WTC11 (cell line): ENCODE measurements at regions not wholly inside any gene's neighbourhood (a gene's known extent, or its start where the extent isn't known, plus 50 kb on each side); places are given as distances from the start of the nearest gene placed in this dataset.

Experiments used
- ATAC-seq: fragments of 200-7000 bp; cut with Tn5 transposase; 2 replicates; pipeline ENCODE4 v1.10.0; 2021; ENCODE audit warnings: mild to moderate bottlenecking, moderate library complexity
- CTCF ChIA-PET: fragments of 300-600 bp; sonication (Branson Sonifier 250); formaldehyde crosslinking; loops from one replicate; lab custom pipeline; 2021; ENCODE audit warnings: antibody characterized with exemption; lab: Charles Lee
- POLR2A ChIA-PET: fragments of 350-600 bp; sonication (Branson Sonifier 250); formaldehyde crosslinking; loops from one replicate; lab custom pipeline; 2021; ENCODE audit warnings: antibody characterized with exemption; lab: Charles Lee
- DNase-seq: peaks from one replicate; pipeline ENCODE4 v3.0.0; 2021; ENCODE audit warnings: low spot score
- H3K27ac Mint-ChIP-seq: 2 replicates; pipeline ENCODE4 v1.8.0; 2021; ENCODE audit warnings: mixed read lengths
- H3K27me3 Mint-ChIP-seq: 2 replicates; pipeline ENCODE4 v1.8.0; 2021; ENCODE audit warnings: low read depth, mild to moderate bottlenecking, moderate library complexity, mixed read lengths
- H3K36me3 Mint-ChIP-seq: 2 replicates; pipeline ENCODE4 v1.8.0; 2021; ENCODE audit warnings: mixed read lengths
- H3K4me1 Mint-ChIP-seq: 2 replicates; pipeline ENCODE4 v1.8.0; 2022; ENCODE audit warnings: mixed read lengths
- H3K4me3 Mint-ChIP-seq: 2 replicates; pipeline ENCODE4 v1.8.0; 2021; ENCODE audit warnings: mild to moderate bottlenecking, moderate library complexity, mixed read lengths
- H3K9me3 Mint-ChIP-seq: 2 replicates; pipeline ENCODE4 v1.8.0; 2021; ENCODE audit warnings: mixed read lengths
- E2F5 ChIP-seq: sonication (generic); formaldehyde crosslinking; IDR thresholded peaks from 2 replicates; pipeline ENCODE4 v1.8.1; 2022; ENCODE audit warnings: mild to moderate bottlenecking, moderate library complexity, missing genetic modification reagents
- ERG ChIP-seq: fragments of 250-450 bp; sonication (Bioruptor Pico); IDR thresholded peaks from 2 replicates; pipeline ENCODE4 v1.8.0; 2021; ENCODE audit warnings: mild to moderate bottlenecking
- FOXK1 ChIP-seq: sonication (generic); formaldehyde crosslinking; IDR thresholded peaks from 2 replicates; pipeline ENCODE4 v1.8.0; 2022; ENCODE audit warnings: mild to moderate bottlenecking, moderate library complexity, missing genetic modification reagents
- IRF1 ChIP-seq: sonication (generic); formaldehyde crosslinking; IDR thresholded peaks from 2 replicates; pipeline ENCODE4 v1.8.0; 2023; ENCODE audit warnings: missing genetic modification reagents
- JUN ChIP-seq: sonication (generic); formaldehyde crosslinking; IDR thresholded peaks from 2 replicates; pipeline ENCODE4 v1.8.0; 2023; ENCODE audit warnings: mild to moderate bottlenecking, missing genetic modification reagents
- NFYB ChIP-seq: sonication (generic); formaldehyde crosslinking; conservative IDR thresholded peaks from 2 replicates; pipeline ENCODE4 v1.8.0; 2022; ENCODE audit warnings: low read depth, missing genetic modification reagents
- SOX15 ChIP-seq: fragments of 250-450 bp; sonication (Bioruptor Pico); IDR thresholded peaks from 2 replicates; pipeline ENCODE4 v1.9.0; 2021; ENCODE audit warnings: mild to moderate bottlenecking
- USF1 ChIP-seq: sonication (generic); formaldehyde crosslinking; IDR thresholded peaks from 2 replicates; pipeline ENCODE4 v1.8.0; 2022; ENCODE audit warnings: mild to moderate bottlenecking, missing genetic modification reagents
- ZNF396 ChIP-seq: fragments of 250-450 bp; sonication (Bioruptor Pico); IDR thresholded peaks from 2 replicates; pipeline ENCODE4 v1.8.0; 2021; ENCODE audit warnings: mild to moderate bottlenecking, moderate library complexity, borderline replicate concordance
- ZNF671 ChIP-seq: fragments of 250-450 bp; sonication (Bioruptor Pico); IDR thresholded peaks from 2 replicates; pipeline ENCODE4 v1.8.0; 2021; ENCODE audit warnings: mild to moderate bottlenecking
- TF ChIP-seq, protein P1 (sequence below): fragments of 250-450 bp; sonication (Bioruptor Pico); IDR thresholded peaks from 2 replicates; pipeline ENCODE4 v1.9.0; 2021; ENCODE audit warnings: mild to moderate bottlenecking
- TF ChIP-seq, protein P2 (sequence below): sonication (generic); formaldehyde crosslinking; IDR thresholded peaks from 2 replicates; pipeline ENCODE4 v1.8.1; 2023; ENCODE audit warnings: mild to moderate bottlenecking, missing genetic modification reagents, moderate library complexity
- TF ChIP-seq, protein P3 (sequence below): sonication (generic); formaldehyde crosslinking; IDR thresholded peaks from 2 replicates; pipeline ENCODE4 v1.8.0; 2023; ENCODE audit warnings: mild to moderate bottlenecking, missing genetic modification reagents

- H3K9me3 Mint-ChIP-seq: peaks cover 14% of the 10 kb centered on the region
- peaks cover 8% of the 10 kb centered on the region for H3K4me1 Mint-ChIP-seq
- H3K27me3 Mint-ChIP-seq: no peaks in the 10 kb centered on the region
- ChIA-PET CTCF (no interaction called here), POLR2A (no interaction called here)
- no peak overlapping the region for H3K27ac Mint-ChIP-seq
- ATAC-seq (no peak), DNase-seq (no peak)
- no peak for TF ChIP-seq SOX15 (CRISPR knock-in tag)
- TF ChIP-seq, protein P1, sequence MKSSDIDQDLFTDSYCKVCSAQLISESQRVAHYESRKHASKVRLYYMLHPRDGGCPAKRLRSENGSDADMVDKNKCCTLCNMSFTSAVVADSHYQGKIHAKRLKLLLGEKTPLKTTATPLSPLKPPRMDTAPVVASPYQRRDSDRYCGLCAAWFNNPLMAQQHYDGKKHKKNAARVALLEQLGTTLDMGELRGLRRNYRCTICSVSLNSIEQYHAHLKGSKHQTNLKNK: no peak
- TF ChIP-seq, all 79 proteins: peak for 0
- no peak overlapping the region for H3K4me3 Mint-ChIP-seq
- H3K36me3 Mint-ChIP-seq: peaks cover 10% of the 10 kb centered on the region
Measured at GRCh38 chr10:21183025-21183424, 285.9 kb upstream of the NEBL start.

DNA sequence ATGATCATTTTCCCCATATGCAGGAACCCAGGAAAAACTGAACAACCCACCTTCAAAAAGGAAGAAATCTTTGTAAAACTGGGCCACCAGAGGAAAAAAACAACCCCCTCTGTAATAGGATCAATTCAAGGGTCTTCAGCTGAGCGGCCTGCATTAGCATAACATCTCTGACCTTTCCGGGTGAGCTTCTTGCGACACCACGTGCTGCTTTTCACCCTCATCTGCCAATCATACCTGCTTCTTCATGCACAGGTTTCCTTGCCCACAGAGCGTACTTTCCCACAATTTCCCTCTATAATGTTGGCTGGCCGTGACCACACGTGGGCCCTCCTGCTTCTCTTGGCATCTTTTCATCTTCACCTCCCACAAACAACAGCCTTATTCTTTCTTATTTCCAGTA, 284.3 kb upstream of the NEBL start:
- Mint-ChIP-seq H3K36me3 (peaks cover 10% of the 10 kb centered on the region), H3K9me3 (peaks cover 14% of the 10 kb centered on the region), H3K4me3 (no peak overlapping the region)
- POLR2A ChIA-PET: no interaction called here
- CTCF ChIA-PET: interaction anchor here (0.5 kb wide), 1 partner anchor 9 kb away, joined by 4 read pairs; no protein-coding TSS in a partner anchor
- TF ChIP-seq, protein P2, sequence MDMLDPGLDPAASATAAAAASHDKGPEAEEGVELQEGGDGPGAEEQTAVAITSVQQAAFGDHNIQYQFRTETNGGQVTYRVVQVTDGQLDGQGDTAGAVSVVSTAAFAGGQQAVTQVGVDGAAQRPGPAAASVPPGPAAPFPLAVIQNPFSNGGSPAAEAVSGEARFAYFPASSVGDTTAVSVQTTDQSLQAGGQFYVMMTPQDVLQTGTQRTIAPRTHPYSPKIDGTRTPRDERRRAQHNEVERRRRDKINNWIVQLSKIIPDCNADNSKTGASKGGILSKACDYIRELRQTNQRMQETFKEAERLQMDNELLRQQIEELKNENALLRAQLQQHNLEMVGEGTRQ (CRISPR knock-in tag): peak; percentile 52
- TF ChIP-seq JUN: no peak
- TF ChIP-seq, all 79 proteins: peak for 1
- no peak overlapping the region for H3K27ac Mint-ChIP-seq
- no peak for ATAC-seq
- peaks cover 8% of the 10 kb centered on the region for H3K4me1 Mint-ChIP-seq
- peaks cover 7% of the 10 kb centered on the region; the same call in 1 of the 2 replicates for H3K27me3 Mint-ChIP-seq
- DNase-seq: no peak

GRCh38 chr10:21180604-21181003, 283.5 kb upstream of the NEBL start:
- ChIA-PET POLR2A (no interaction called here), CTCF (no interaction called here)
- DNase-seq (no peak), ATAC-seq (no peak)
- peaks cover 14% of the 10 kb centered on the region for H3K9me3 Mint-ChIP-seq
- H3K36me3 Mint-ChIP-seq: peaks cover 10% of the 10 kb centered on the region
- no peak overlapping the region for H3K4me3 Mint-ChIP-seq
- H3K27ac Mint-ChIP-seq: no peak overlapping the region
- TF ChIP-seq E2F5 (CRISPR knock-in tag) (no peak), ERG (no peak), ZNF396 (CRISPR knock-in tag) (no peak), ZNF671 (no peak)
- H3K4me1 Mint-ChIP-seq: peaks cover 16% of the 10 kb centered on the region
- peaks cover 16% of the 10 kb centered on the region for H3K27me3 Mint-ChIP-seq

DNA sequence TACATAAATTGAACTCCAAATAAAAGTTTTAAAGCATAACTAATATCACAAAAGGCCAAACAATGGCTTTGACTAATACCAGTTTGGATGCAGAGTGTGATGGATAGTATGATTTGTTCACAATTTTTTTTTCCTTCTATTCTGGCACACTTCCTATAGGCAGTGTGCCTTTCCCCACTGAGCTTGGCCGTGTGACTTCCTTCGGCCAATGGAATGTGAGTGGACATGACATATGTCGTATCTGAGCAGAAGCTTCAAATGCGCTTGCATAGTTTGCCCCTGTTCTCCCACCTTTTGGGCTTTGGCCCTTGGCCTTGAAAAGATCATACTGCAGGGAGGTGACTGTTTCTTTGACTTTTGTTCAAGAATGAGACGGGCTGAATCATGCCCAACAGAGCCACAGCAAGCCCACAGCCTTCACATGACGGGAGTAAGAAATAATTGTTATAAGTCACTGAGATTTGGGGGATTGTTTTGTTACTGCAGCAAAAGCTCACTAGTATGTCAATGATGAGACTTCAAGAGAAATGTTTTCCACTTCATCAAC, 279.9 kb upstream of the NEBL start:
- peaks cover 33% of the 10 kb centered on the region for H3K4me1 Mint-ChIP-seq
- peak; percentile 73; the same call in 1 of the 2 replicates for TF ChIP-seq USF1 (CRISPR knock-in tag)
- TF ChIP-seq FOXK1 (CRISPR knock-in tag): no peak
- no peak for TF ChIP-seq IRF1 (CRISPR knock-in tag)
- TF ChIP-seq NFYB (CRISPR knock-in tag): peak; percentile 82
- TF ChIP-seq, protein P2 (CRISPR knock-in tag): peak; percentile 82
- TF ChIP-seq, protein P3, sequence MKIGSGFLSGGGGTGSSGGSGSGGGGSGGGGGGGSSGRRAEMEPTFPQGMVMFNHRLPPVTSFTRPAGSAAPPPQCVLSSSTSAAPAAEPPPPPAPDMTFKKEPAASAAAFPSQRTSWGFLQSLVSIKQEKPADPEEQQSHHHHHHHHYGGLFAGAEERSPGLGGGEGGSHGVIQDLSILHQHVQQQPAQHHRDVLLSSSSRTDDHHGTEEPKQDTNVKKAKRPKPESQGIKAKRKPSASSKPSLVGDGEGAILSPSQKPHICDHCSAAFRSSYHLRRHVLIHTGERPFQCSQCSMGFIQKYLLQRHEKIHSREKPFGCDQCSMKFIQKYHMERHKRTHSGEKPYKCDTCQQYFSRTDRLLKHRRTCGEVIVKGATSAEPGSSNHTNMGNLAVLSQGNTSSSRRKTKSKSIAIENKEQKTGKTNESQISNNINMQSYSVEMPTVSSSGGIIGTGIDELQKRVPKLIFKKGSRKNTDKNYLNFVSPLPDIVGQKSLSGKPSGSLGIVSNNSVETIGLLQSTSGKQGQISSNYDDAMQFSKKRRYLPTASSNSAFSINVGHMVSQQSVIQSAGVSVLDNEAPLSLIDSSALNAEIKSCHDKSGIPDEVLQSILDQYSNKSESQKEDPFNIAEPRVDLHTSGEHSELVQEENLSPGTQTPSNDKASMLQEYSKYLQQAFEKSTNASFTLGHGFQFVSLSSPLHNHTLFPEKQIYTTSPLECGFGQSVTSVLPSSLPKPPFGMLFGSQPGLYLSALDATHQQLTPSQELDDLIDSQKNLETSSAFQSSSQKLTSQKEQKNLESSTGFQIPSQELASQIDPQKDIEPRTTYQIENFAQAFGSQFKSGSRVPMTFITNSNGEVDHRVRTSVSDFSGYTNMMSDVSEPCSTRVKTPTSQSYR (CRISPR knock-in tag): no peak
- TF ChIP-seq, all 79 proteins: peak for 3
- ChIA-PET CTCF (no interaction called here), POLR2A (no interaction called here)
- H3K9me3 Mint-ChIP-seq: peaks cover 14% of the 10 kb centered on the region
- H3K27me3 Mint-ChIP-seq: peaks cover 42% of the 10 kb centered on the region
- no peak overlapping the region for H3K4me3 Mint-ChIP-seq
- H3K36me3 Mint-ChIP-seq: peaks cover 10% of the 10 kb centered on the region
- H3K27ac Mint-ChIP-seq: no peak overlapping the region
- ATAC-seq (no peak), DNase-seq (no peak)
